Karpas-422 (cell line): ENCODE measurements at regions not wholly inside any gene's neighbourhood (a gene's known extent, or its start where the extent isn't known, plus 50 kb on each side); places are given as distances from the start of the nearest gene placed in this dataset.

ENCODE experiments used
- DNase-seq: peaks from one replicate; pipeline ENCODE4 v3.0.0-alpha.2; 2015
- H2AFZ ChIP-seq: fragments of 200-600 bp; sonication (generic); 2 replicates; pipeline ENCODE4 v1.6.1; 2014; ENCODE audit warnings: antibody characterized with exemption, low read length, mixed read lengths
- H3K27ac ChIP-seq: fragments of 200-600 bp; sonication (generic); 2 replicates; pipeline ENCODE4 v1.5.1; 2014; ENCODE audit warnings: mild to moderate bottlenecking, low read length, moderate library complexity
- H3K27me3 ChIP-seq: fragments of 200-600 bp; sonication (generic); 2 replicates; pipeline ENCODE4 v1.6.1; 2014; ENCODE audit warnings: low read length, mixed read lengths
- H3K36me3 ChIP-seq: fragments of 200-600 bp; sonication (generic); 2 replicates; pipeline ENCODE4 v1.6.1; 2014; ENCODE audit warnings: low read length, mixed read lengths; ENCODE audit not compliant: insufficient read depth
- H3K4me1 ChIP-seq: fragments of 200-600 bp; sonication (generic); 2 replicates; pipeline ENCODE4 v1.6.1; 2014; ENCODE audit warnings: mild to moderate bottlenecking, low read length, mixed read lengths
- H3K4me2 ChIP-seq: fragments of 200-600 bp; sonication (generic); 2 replicates; pipeline ENCODE4 v1.6.1; 2014; ENCODE audit warnings: low read length, low read depth, mild to moderate bottlenecking; ENCODE audit not compliant: poor library complexity, severe bottlenecking
- H3K4me3 ChIP-seq: fragments of 200-600 bp; sonication (generic); 2 replicates; pipeline ENCODE4 v1.5.1; 2014; ENCODE audit warnings: mild to moderate bottlenecking, antibody characterized with exemption, low read length, mixed read lengths
- H3K79me2 ChIP-seq: fragments of 200-600 bp; sonication (generic); 2 replicates; pipeline ENCODE4 v1.6.1; 2014; ENCODE audit warnings: mild to moderate bottlenecking, low read length, mixed read lengths
- H3K9ac ChIP-seq: fragments of 200-600 bp; sonication (generic); 2 replicates; pipeline ENCODE4 v1.6.0; 2014; ENCODE audit warnings: low read length
- H3K9me2 ChIP-seq: fragments of 200-600 bp; sonication (generic), shearing (Covaris generic); replicated peaks from 2 replicates; pipeline ENCODE4 v1.6.0; 2014; ENCODE audit warnings: mild to moderate bottlenecking, low read length, moderate library complexity; ENCODE audit not compliant: insufficient read depth
- H3K9me3 ChIP-seq: fragments of 300-700, 200-600 bp; sonication (generic); 2 replicates; pipeline ENCODE4 v1.6.1; 2014; ENCODE audit warnings: low read length, mixed read lengths
- H4K20me1 ChIP-seq: fragments of 200-600 bp; sonication (generic); 2 replicates; pipeline ENCODE4 v1.6.1; 2014; ENCODE audit warnings: mild to moderate bottlenecking, antibody characterized with exemption, low read length, low read depth; ENCODE audit not compliant: insufficient read depth

- Histone ChIP-seq H3K4me3 (no peak overlapping the region), H3K9me2 (no peaks in the 10 kb centered on the region), H3K4me2 (no peak overlapping the region), H3K27me3 (no peaks in the 10 kb centered on the region), H2AFZ (no peak overlapping the region), H3K9ac (no peak overlapping the region), H3K4me1 (peaks cover 47% of the 10 kb centered on the region), H3K36me3 (no peaks in the 10 kb centered on the region), H3K79me2 (no peaks in the 10 kb centered on the region), H3K9me3 (no peaks in the 10 kb centered on the region), H3K27ac (no peak overlapping the region), H4K20me1 (no peaks in the 10 kb centered on the region)
- peak; percentile 81 for DNase-seq
Measured at GRCh38 chr20:40945754-40946450, 82.7 kb upstream of the TOP1 start.

- Histone ChIP-seq H4K20me1 (no peaks in the 10 kb centered on the region), H3K4me3 (no peak overlapping the region), H3K4me2 (no peak overlapping the region), H3K36me3 (no peaks in the 10 kb centered on the region), H3K9me2 (no peaks in the 10 kb centered on the region), H3K27ac (no peak overlapping the region), H3K9me3 (no peaks in the 10 kb centered on the region), H3K9ac (no peak overlapping the region), H2AFZ (no peak overlapping the region), H3K79me2 (no peaks in the 10 kb centered on the region), H3K27me3 (no peaks in the 10 kb centered on the region), H3K4me1 (peaks cover 41% of the 10 kb centered on the region)
- no peak for DNase-seq
Measured at GRCh38 chr20:40946451-40946850, 82.2 kb upstream of the TOP1 start.

- Histone ChIP-seq H2AFZ (no peak overlapping the region), H3K36me3 (no peaks in the 10 kb centered on the region), H3K27ac (no peak overlapping the region), H3K9me2 (no peaks in the 10 kb centered on the region), H3K4me1 (peaks cover 19% of the 10 kb centered on the region), H3K27me3 (no peaks in the 10 kb centered on the region), H3K9ac (no peak overlapping the region), H3K79me2 (no peaks in the 10 kb centered on the region), H3K4me3 (no peak overlapping the region), H3K4me2 (no peak overlapping the region), H3K9me3 (no peaks in the 10 kb centered on the region), H4K20me1 (no peaks in the 10 kb centered on the region)
- no peak for DNase-seq
Measured at GRCh38 chr20:40948465-40949267, 80.0 kb upstream of the TOP1 start.

GRCh38 chr20:40949346-40949745 is 79.3 kb upstream of the TOP1 start:
- Histone ChIP-seq H3K27ac (no peak overlapping the region), H3K4me3 (no peak overlapping the region), H4K20me1 (no peaks in the 10 kb centered on the region), H3K9ac (no peak overlapping the region), H3K4me2 (no peak overlapping the region), H3K36me3 (no peaks in the 10 kb centered on the region), H3K9me3 (no peaks in the 10 kb centered on the region), H3K79me2 (no peaks in the 10 kb centered on the region), H3K4me1 (peaks cover 12% of the 10 kb centered on the region), H2AFZ (no peak overlapping the region), H3K27me3 (no peaks in the 10 kb centered on the region), H3K9me2 (no peaks in the 10 kb centered on the region)
- DNase-seq = no peak

- H3K27me3 ChIP-seq = no peaks in the 10 kb centered on the region
- peaks cover 4% of the 10 kb centered on the region; the same call in 1 of the 2 replicates for H3K4me1 ChIP-seq
- no peaks in the 10 kb centered on the region for H3K36me3 ChIP-seq
- H3K79me2 ChIP-seq = no peaks in the 10 kb centered on the region
- DNase-seq = no peak
- no peak overlapping the region for H3K4me2 ChIP-seq
- no peaks in the 10 kb centered on the region for H3K9me2 ChIP-seq
- H3K4me3 ChIP-seq = no peak overlapping the region
- no peak overlapping the region for H3K27ac ChIP-seq
- no peak overlapping the region for H3K9ac ChIP-seq
- no peaks in the 10 kb centered on the region for H4K20me1 ChIP-seq
- no peaks in the 10 kb centered on the region for H3K9me3 ChIP-seq
- H2AFZ ChIP-seq = no peak overlapping the region
Measured at GRCh38 chr20:40952136-40952535, 76.5 kb upstream of the TOP1 start.

- no peaks in the 10 kb centered on the region for H3K27me3 ChIP-seq
- H3K79me2 ChIP-seq = no peaks in the 10 kb centered on the region
- no peaks in the 10 kb centered on the region for H3K36me3 ChIP-seq
- no peak for DNase-seq
- no peak overlapping the region for H3K4me2 ChIP-seq
- no peak overlapping the region for H3K4me3 ChIP-seq
- H3K9me3 ChIP-seq = no peaks in the 10 kb centered on the region
- no peaks in the 10 kb centered on the region for H4K20me1 ChIP-seq
- H3K27ac ChIP-seq = no peak overlapping the region
- no peak overlapping the region for H3K9ac ChIP-seq
- H3K9me2 ChIP-seq = no peaks in the 10 kb centered on the region
- H2AFZ ChIP-seq = no peak overlapping the region
- peaks cover 4% of the 10 kb centered on the region; the same call in 1 of the 2 replicates for H3K4me1 ChIP-seq
Measured at GRCh38 chr20:40953416-40953815, 75.2 kb upstream of the TOP1 start.

- no peaks in the 10 kb centered on the region for H3K27me3 ChIP-seq
- H3K4me2 ChIP-seq = no peak overlapping the region
- no peak for DNase-seq
- no peak overlapping the region for H2AFZ ChIP-seq
- no peak overlapping the region for H3K4me3 ChIP-seq
- H3K4me1 ChIP-seq = peaks cover 4% of the 10 kb centered on the region; the same call in 1 of the 2 replicates
- no peaks in the 10 kb centered on the region for H3K9me2 ChIP-seq
- no peak overlapping the region for H3K27ac ChIP-seq
- no peak overlapping the region for H3K9ac ChIP-seq
- H3K79me2 ChIP-seq = no peaks in the 10 kb centered on the region
- no peaks in the 10 kb centered on the region for H4K20me1 ChIP-seq
- no peaks in the 10 kb centered on the region for H3K36me3 ChIP-seq
- H3K9me3 ChIP-seq = no peaks in the 10 kb centered on the region
Measured at GRCh38 chr20:40953856-40954255, 74.8 kb upstream of the TOP1 start.

GRCh38 chr20:40954521-40955165 is 74.0 kb upstream of the TOP1 start:
- no peak overlapping the region for H3K9ac ChIP-seq
- H3K27me3 ChIP-seq = no peaks in the 10 kb centered on the region
- no peak overlapping the region for H3K4me3 ChIP-seq
- H2AFZ ChIP-seq = no peak overlapping the region
- H3K27ac ChIP-seq = no peak overlapping the region
- H4K20me1 ChIP-seq = no peaks in the 10 kb centered on the region
- peaks cover 4% of the 10 kb centered on the region; the same call in 1 of the 2 replicates for H3K4me1 ChIP-seq
- H3K36me3 ChIP-seq = no peaks in the 10 kb centered on the region
- H3K9me3 ChIP-seq = no peaks in the 10 kb centered on the region
- no peaks in the 10 kb centered on the region for H3K9me2 ChIP-seq
- no peaks in the 10 kb centered on the region for H3K79me2 ChIP-seq
- H3K4me2 ChIP-seq = no peak overlapping the region
- DNase-seq = no peak
